Renal cortical epithelial cell (primary cell): ENCODE measurements at regions not wholly inside any gene's neighbourhood (a gene's known extent, or its start where the extent isn't known, plus 50 kb on each side); places are given as distances from the start of the nearest gene placed in this dataset.
"Not testable (repeated sequence)": the region's sequence is repeated elsewhere in the genome, so short reads cannot be mapped to it uniquely, and the experiment has no call there.

Experiments
- DNase-seq: peaks from one replicate; pipeline ENCODE4 v3.0.0-alpha.2; 2011; ENCODE audit warnings: low read depth

DNA sequence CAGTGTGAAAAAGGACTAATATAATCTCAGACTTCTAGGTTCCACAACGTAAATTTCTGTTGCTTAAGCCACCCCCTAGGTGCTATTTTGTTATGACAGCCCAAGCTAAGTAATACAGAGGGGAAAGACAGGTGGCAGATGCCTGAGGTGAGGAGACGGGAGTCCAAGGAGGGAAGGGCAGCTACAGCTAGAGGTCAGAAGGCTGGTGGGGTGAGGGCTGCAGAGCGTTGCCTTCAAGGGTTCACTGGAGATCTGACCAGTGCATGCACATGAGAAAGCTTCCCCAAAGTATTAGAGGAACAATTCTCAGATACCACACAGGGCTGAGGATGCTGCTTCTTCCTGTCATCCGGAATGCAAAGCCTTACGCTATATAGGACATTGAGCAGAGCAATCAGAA is 104.7 kb upstream of the IRX4 start:
- DNase-seq = no peak

DNA sequence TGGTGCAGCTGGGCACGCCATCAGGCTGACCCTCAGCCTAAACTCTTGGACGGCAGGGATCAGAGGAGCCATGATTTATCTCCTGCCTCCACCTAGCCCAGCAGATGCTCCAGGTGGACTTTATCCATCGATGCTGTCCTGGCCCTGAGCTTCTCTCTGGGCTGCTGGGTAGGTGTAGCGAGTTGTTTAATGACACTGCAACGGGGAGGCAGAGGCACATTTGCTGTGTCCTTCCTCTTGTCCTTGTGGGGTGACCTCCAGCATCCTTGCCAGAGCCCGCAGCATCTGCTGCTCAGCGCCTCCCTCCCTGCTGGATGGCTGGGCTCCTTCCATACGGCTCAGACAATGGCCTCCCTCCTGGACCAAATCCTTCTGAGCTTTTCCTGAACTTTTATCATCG is 103.1 kb upstream of the IRX4 start:
- no peak for DNase-seq

DNA sequence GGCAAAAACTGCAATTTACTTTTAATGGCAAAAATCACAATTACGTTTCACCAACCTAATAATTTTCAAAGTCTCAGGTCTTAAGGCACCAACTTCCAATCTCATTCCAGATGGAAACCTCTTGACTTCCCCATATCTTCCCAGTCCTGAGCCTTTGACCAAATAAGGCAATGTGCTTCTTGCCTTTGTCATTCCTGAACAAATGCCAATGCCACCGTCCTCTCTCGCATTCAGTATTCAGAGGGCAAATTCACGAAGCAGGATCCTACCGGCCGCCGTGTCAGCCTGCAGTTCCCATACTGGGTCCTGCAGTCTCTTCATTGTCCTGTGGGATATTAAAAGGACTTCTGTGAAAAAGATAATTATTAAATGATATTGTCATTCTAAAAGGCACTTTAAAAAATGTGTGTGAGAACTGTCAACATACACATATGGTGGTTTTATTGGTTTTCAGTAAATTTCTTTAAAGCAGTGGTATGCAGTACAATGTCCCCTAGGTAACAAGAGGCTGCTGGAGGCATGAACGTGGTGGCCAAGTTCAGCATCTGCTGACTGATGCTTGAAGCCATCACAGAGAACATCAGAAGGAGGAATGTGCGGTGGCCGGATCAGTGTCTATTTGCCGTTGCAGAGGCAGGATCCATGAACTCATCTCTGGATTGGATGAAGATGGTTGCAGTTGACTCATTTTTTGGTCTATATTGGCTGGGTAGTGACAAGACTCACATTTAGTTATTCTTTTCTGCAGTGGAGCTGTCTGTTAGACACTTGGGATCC is 101.4 kb upstream of the IRX4 start:
- DNase-seq = no peak

DNA sequence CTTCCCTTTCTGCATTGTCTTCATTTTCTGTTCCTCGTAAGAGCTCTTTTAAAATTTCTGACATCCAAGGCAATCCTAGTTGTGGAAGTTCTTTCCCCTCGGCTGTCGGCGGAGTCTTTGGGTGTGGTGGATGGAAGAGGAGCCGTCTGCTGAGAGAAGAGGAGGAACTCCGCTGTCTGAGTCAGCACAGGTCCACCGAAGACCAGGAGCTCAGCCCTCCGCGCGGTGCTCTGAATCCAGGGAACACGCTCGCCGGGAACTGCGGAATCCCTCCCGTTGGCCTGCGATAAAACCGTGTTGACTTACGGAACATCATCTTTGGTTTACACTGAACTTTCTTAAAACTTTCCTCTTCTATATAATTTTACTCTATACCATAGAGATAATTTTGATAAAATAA is 100.7 kb upstream of the IRX4 start:
- DNase-seq = no peak

DNA sequence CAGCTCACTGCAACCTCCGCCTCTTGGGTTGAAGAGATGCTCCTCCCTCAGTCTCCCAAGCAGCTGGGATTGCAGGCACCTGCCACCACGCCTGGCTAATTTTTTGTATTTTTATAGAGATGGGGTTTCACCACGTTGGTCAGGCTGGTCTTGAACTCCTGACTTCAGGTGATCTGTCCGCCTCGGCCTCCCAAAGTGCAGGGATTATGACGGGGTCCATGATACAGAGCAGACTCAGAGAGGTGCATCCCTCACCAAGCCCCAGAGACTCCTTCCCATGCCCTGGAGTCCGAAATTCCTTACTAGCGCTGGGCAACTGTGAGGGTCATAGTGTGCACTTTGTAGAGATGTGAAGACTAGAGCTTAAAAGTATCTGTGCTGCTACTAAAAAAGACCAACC is 99.8 kb upstream of the IRX4 start:
- DNase-seq = not testable (repeated sequence)

DNA sequence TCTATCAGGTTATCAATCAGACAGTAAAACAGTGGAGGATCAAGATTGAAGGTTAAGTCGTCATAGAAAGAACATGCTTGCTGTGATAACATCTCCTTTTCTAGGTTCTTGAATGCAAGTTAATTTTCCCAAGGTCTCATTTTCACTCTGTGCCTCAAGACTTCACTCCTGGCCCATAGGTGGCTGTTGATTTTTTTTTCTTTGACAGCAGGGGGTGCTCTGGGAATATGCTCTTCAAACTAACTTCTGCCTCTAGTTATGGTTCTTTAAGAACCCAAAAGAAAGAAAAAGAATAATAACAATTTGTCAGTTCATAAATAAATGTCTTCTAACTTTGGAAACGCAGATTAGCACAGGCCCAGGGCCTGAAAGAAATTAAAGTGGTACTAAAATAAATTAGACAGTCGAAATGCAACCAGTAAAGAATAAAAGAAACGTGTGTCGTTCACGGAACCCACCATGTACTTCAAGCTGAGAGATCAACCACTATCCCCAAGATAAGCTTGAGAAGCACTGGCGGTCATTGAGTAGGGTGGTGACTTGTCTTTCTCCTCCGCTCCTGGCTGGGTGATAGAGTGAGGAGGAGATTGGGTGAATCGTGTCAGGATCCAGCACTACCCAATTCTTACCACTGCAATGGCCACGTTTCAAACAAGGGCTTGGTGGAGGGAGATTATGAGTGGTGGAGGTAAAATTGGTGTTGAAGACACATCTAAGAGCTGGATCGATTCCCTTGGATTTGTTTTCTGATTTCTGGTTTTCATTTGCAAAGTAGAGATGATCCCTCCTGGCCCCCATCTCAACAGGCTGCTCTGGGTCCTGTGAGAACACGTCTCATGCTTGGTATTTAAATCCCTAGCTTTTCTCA is 93.4 kb upstream of the IRX4 start:
- DNase-seq = no peak

DNA sequence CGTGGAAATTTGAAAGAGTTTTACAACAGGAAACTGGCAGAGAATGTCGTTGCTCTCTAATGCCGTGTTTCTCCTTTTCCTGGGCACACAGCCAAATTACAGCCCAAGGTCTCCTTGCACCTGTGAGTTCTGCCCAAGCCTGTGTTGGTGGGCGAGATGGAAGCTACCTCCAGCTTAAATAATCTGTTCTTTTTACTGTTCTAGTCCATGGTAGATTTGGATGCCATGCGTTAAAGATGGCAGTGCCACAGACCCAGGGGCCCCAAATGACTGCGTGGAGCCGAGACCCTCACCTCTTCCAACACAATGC is 92.6 kb upstream of the IRX4 start:
- no peak for DNase-seq

DNA sequence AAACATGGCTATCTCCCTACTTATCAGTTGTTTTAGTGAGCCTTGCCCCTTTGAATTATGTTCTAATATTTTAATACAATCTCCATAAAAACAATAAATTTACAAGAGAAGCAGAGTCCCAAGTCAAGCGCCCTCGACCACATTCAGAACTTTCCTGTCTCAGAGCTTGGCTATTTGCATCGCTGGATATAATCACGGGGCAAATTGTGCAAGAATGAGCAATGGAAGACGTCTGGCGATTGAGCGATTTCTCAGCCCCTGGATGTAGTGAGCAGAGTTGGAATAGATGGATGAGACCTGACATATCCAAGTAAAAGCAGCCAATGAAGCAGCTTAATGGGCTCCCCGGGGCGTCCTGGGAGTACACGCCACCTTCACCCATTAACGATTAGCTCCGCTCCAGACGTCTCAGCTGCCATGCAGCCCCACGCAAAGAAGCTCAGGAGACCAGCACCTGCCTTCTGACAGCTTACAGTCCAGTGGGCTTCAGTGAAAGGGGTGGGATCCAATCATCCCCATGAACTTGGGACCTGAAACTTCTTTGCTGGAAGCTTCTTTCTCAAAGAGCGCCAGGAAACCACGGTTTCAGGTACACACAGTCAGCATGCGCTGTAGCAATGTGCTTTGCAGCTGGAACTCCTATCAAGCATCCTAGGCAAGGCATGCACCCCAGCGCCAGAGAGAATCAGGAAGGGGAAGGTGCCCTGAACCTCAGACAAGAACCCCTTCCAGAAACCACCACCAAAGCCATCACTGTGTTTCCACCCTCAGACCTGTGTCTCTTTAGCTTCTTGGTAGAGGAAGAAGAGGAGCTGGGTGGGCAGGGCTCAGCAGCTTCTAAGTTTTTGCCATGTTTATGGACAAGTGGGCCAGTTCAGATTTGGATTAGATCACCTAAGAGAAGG is 92.0 kb upstream of the IRX4 start:
- no peak for DNase-seq

DNA sequence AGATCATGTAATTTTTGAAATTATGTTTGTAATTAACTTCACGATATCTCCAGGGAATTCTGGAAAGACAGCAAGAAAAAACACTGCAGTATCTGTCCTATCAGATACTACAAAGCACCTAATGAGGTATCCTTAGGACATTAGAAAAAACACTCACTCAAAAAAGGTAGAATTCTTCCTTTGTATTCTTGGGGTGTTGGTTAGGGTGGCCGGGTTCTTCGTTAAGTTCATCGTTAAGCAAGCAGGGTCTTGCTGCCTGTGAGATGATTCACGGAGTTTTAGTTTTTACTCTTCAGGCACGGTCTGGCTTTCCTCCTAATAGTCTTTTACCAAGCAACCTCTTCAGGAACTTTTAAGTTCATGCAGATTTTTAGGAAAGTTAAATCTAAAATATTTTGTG is 91.4 kb upstream of the IRX4 start:
- no peak for DNase-seq

DNA sequence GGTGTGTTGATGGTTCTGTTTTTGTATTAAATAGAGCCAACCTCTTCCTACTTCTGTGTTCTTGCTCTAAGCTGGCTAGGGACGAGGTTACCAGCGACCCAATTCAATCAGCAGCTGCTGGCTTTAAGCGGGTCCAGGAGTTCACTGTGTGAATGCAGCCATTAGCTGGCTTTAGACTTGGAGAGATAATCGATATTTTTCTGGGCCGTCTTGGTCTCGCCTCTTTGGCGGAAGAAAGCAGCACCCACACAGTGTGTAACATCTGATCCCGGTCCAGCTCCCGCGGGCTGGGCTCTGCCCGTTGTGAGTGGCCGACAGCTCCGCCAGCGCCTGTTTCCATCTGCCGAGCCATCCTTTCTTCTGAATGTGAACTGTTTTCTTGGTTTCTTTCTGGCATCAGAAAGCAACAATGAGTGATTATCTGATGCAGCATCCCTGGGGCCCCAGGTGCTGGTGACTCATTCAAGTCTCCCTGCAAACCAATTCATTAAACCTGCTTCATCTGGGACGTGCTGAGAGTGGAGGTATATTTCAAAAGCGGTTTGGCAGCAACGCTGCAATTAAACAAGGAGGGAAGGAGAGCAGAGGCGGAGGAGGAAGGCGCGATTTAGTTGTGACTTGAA is 90.8 kb upstream of the IRX4 start:
- no peak for DNase-seq

DNA sequence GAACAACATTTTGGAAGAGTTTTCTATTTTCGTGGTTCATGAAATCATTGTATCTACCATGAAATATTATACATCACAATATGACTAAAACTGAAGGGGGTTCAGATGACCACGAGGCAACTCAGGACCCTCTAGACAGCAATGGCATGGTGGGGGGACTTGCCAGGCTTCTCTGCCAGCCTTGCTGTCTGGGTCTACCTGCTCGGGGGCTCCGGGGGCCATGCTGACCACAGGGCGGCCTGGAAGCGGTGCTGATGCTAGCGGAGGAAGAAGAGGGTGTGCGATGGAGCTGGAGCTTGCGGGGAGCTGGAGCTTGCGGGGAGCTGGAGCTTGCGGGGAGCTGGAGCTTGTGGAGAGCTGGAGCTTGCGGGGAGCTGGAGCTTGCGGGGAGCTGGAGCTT is 89.2 kb upstream of the IRX4 start:
- no peak for DNase-seq

DNA sequence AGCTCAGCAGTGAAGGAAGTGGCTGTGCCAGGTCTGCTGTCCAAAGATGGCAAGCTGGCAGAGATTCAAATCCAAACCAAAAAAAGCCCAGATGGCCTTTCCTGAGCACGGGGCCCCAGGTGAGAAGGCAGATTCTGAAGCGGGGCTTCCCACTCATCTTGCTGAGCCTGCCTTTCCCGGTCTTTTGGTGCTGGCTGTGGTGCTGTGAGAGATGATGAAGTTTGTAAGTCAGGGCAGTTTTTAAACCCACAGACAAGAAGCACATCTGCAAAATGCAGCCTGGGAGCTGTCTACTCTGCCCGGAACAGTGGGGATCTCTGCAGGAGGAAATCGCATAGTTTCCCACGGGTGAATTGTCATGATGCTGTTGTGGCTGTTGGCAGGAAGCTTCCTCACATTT is 85.0 kb upstream of the IRX4 start:
- DNase-seq = no peak

DNA sequence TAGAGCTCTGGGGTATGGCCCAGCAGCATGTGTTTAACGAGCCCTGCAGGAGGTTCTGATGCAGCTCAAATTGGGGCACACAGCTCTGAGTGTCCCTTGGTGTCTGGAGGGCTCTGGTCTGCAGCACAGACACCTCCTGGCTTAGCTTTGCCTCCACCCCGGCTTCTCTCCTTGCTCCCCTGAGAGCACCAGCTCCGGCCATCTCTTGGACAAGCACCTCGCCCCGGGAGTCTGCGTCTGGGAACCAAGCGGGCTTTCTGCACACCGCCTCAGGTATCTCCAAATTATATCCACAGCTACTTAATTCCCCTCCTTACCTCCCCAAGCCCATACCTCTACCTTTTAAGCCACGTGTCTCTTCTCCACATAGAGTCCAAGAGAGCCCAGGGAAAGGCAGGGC is 83.7 kb upstream of the IRX4 start:
- DNase-seq = no peak

DNA sequence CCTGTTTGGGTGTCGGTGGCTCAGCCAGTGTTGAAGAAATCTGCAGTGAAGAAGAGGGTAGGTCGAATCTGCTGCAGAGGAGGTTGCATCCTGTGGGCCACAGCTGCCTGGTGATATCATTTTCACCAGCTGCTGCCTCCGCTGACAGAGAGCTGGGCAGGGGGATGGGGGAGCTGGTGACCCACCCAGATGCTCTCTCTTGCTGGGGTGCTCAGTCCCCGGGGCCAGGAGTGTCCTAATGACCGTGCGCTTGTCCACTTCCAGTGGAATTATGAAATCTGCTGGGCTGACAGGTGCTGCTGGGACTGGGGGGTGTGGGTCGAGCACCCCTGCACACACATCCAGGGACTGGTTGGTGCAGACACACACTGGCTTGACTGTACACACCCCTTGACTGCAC is 83.2 kb upstream of the IRX4 start:
- DNase-seq = no peak

DNA sequence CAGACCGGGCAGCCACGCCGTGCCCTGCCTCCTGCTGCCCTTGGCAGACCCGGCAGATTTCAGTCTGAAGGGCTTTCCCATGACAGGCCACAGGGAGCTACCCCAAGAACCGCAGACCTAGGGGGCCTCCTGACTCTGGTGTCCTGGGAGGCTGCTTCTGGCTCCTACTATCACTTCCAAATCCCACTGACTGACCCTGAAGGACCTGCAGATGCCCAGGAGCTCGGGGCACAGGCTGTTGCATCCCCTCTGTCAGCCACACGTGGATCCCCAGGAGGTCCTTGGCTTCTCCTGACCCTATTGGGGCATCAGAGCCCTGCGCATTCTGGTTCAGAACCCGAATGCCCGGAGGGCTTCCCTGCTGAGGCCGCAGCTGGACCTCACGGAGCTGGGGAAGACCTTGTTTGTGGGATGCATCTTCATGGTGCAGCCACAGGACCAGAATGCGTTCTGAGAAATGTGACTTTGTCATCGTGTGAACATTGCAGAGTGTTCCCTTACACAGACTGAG is 81.3 kb upstream of the IRX4 start:
- no peak for DNase-seq

DNA sequence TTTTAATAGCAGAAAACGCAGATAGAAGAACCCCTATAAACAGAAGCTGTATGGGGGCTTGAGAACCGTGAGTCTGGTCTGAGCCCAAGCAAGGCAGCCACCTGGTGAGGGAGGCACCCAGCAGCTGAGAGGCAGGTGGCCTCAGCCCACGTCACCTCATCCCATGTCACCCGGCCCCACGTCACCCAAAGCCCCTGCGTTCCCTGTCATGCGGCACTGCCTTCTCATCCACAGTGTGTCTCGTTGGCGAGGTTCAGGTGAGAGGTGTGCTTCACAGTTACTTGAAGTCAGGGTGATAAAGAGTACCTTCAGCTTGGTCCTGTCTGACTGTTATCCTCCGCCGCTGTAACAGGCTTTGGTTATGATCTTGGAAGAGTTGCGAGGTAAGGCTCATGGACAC is 80.6 kb upstream of the IRX4 start:
- no peak for DNase-seq

DNA sequence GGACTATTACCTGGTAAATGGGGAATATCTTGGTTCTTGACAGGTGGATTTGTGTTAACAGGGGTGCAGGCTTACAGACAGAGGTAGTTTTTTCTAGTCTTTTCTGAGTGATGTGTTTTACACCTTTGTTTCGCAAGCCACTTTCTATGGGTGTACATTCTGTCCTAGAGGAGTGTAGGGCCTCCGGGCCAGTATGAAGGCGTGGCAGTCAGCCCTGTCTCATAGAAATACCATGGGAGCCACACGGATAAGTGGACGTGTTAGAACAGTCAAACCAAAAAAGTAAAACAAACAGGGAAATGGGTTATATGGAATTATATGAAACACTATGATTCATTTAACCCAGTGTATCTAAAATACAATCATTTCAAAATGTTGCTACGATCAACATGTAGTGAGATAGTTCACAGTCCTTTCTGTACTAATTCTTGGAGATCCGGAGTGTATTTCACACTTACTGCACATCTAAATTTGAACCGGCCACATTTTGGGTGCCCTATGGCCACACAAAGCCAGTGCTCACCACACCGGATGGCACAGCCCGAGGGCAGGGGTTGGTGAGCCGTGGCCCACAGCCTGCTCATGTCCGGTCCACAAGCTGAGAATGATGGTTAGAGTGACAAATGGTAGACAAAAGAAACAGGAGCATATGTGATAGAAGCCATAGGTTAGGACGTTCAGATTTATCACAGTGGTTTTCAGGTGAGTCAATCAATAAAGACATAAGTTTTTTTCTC is 80.1 kb upstream of the IRX4 start:
- no peak for DNase-seq

DNA sequence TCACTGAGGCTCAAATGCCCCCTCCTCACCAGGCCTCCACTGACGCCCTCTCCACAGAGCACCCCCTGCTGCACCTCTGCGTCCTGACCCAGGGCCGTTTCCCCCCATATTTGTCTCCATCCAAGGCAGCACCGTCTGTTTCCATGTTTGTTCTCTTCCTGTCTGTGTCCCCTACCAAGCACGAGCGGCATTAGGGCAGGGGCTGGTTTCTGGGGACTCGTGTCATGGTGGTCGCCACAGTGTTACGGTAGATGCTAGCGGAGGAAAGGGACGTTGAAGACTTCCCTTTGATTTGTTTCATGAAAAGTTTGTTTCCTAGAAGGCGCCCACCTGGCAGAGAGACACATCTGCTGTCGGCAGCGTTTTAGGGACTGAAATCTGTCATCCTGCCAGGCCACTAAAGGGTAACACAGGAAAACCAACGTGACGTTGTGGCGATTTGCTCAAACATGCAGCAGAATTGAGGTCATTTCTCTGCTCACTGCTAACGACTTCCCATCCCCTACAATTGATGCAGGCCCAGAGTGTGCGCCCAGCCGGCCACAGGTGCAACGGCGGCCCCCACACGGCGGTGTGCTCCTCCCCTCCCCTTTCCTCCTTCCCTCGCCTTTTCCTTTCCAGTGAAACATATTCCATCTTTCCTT is 79.3 kb upstream of the IRX4 start:
- DNase-seq = no peak

DNA sequence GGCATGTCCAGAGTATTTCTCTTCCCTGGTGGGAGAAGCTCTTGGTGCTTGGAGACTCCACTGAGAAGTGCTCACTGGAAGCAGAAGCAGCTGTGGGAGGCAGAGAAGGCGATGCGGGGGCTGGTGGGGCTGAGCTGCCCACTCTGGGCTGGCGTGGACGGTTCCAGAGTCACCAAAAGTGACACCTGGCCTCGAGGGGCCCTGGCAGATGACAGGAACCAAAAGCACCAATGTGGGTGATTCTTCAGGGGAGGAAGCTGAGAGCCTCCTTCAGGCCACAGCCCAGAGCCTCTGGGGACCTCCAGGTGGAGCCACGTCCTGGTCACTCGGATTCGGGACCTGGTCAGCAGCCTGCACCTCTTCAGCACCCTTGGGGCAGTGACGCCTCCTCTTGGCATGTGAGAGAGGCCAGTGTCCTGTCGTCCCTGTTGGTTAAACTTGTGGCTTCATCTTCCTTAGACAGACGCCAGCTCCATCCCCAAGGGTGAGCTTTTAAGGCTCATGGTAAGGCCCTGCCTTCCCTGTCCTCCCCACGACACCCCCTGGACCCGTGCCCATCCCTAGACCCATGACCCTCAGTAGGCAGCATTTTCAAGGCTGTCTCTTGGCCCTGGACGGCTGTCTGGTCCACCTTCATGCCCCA is 78.7 kb upstream of the IRX4 start:
- DNase-seq = no peak
